OCI-LY1 (cell line): ENCODE measurements at regions not wholly inside any gene's neighbourhood (a gene's known extent, or its start where the extent isn't known, plus 50 kb on each side); places are given as distances from the start of the nearest gene placed in this dataset.

Experiments
- H2AFZ ChIP-seq: fragments of 200-600 bp; sonication (generic), shearing (Covaris generic); 2 replicates; pipeline ENCODE4 v1.6.0; 2014; ENCODE audit warnings: antibody characterized with exemption, mild to moderate bottlenecking, low read length
- H3F3A ChIP-seq: fragments of 200-600 bp; sonication (generic), shearing (Covaris generic); 2 replicates; pipeline ENCODE4 v1.6.0; 2014; ENCODE audit warnings: mild to moderate bottlenecking, antibody characterized with exemption, low read length, moderate library complexity; ENCODE audit not compliant: insufficient read depth
- H3K27ac ChIP-seq: fragments of 200-600 bp; sonication (generic); 2 replicates; pipeline ENCODE4 v1.5.1; 2014; ENCODE audit warnings: low read length, mixed run types, mild to moderate bottlenecking, low read depth; ENCODE audit not compliant: poor library complexity, severe bottlenecking
- H3K27me3 ChIP-seq: fragments of 200-600 bp; sonication (generic); 2 replicates; pipeline ENCODE4 v1.6.0; 2014; ENCODE audit warnings: antibody characterized with exemption, mild to moderate bottlenecking, low read length, moderate library complexity; ENCODE audit not compliant: insufficient read depth
- H3K36me3 ChIP-seq: fragments of 200-600 bp; sonication (generic); 2 replicates; pipeline ENCODE4 v1.6.1; 2014; ENCODE audit warnings: mild to moderate bottlenecking, antibody characterized with exemption, low read length, moderate library complexity, mixed read lengths; ENCODE audit not compliant: insufficient read depth
- H3K4me1 ChIP-seq: fragments of 200-600 bp; sonication (generic); 2 replicates; pipeline ENCODE4 v1.5.1; 2014; ENCODE audit warnings: mild to moderate bottlenecking, low read length, moderate library complexity; ENCODE audit not compliant: insufficient read depth, severe bottlenecking
- H3K4me2 ChIP-seq: fragments of 200-600 bp; sonication (generic), shearing (Covaris generic); 2 replicates; pipeline ENCODE4 v1.6.1; 2014; ENCODE audit warnings: low read length
- H3K4me3 ChIP-seq: fragments of 200-600 bp; sonication (generic); 2 replicates; pipeline ENCODE4 v1.5.1; 2014; ENCODE audit warnings: low read length, low read depth, mild to moderate bottlenecking, mixed read lengths; ENCODE audit not compliant: poor library complexity, severe bottlenecking
- H3K79me2 ChIP-seq: fragments of 200-600 bp; shearing (Covaris generic); 2 replicates; pipeline ENCODE4 v1.6.1; 2016; ENCODE audit warnings: mixed run types, low read length, mixed read lengths; ENCODE audit not compliant: insufficient read depth
- H3K9ac ChIP-seq: fragments of 200-600 bp; sonication (generic), shearing (Covaris generic); 2 replicates; pipeline ENCODE4 v1.6.1; 2014; ENCODE audit warnings: mild to moderate bottlenecking, low read length, mixed read lengths
- H3K9me2 ChIP-seq: fragments of 200-600 bp; sonication (generic), shearing (Covaris generic); 2 replicates; pipeline ENCODE4 v1.6.1; 2014; ENCODE audit warnings: low read depth, mild to moderate bottlenecking, low read length, mixed read lengths
- H3K9me3 ChIP-seq: fragments of 200-600 bp; shearing (Covaris generic); 2 replicates; pipeline ENCODE4 v1.6.1; 2014; ENCODE audit warnings: low read length, mixed read lengths
- H4K20me1 ChIP-seq: fragments of 200-600 bp; sonication (generic), shearing (Covaris generic); 2 replicates; pipeline ENCODE4 v1.6.0; 2016; ENCODE audit warnings: mild to moderate bottlenecking, low read length; ENCODE audit not compliant: insufficient read depth
- CTCF ChIP-seq: fragments of 200-600 bp; sonication (generic), shearing (Covaris generic); IDR thresholded peaks from 2 replicates; pipeline ENCODE4 v1.5.1; 2017; ENCODE audit warnings: mild to moderate bottlenecking, antibody characterized with exemption, low read length, moderate library complexity, mixed read lengths
- EZH2 ChIP-seq: fragments of 200-600 bp; sonication (generic), shearing (Covaris generic); IDR thresholded peaks from 2 replicates; pipeline ENCODE4 v1.8.0; 2017; ENCODE audit warnings: borderline replicate concordance, mixed run types, mild to moderate bottlenecking, antibody characterized with exemption, low read length, moderate library complexity, mixed read lengths

GRCh38 chr4:117661091-117662072, 372.9 kb upstream of the NDST3 start:
- no peaks in the 10 kb centered on the region for H3F3A ChIP-seq
- no peaks in the 10 kb centered on the region for H3K9me3 ChIP-seq
- TF ChIP-seq EZH2 = no peak
- TF ChIP-seq CTCF = no peak
- H2AFZ ChIP-seq = no peak overlapping the region
- H3K9me2 ChIP-seq = no peaks in the 10 kb centered on the region
- no peak overlapping the region for H3K27ac ChIP-seq
- H3K79me2 ChIP-seq = no peaks in the 10 kb centered on the region
- H3K9ac ChIP-seq = no peak overlapping the region
- no peak overlapping the region for H3K4me2 ChIP-seq
- no peaks in the 10 kb centered on the region for H4K20me1 ChIP-seq
- H3K4me3 ChIP-seq = no peak overlapping the region
- no peaks in the 10 kb centered on the region for H3K36me3 ChIP-seq
- H3K4me1 ChIP-seq = no peaks in the 10 kb centered on the region
- H3K27me3 ChIP-seq = no peaks in the 10 kb centered on the region

- no peak overlapping the region for H3K4me2 ChIP-seq
- no peaks in the 10 kb centered on the region for H3F3A ChIP-seq
- no peaks in the 10 kb centered on the region for H3K36me3 ChIP-seq
- no peak overlapping the region for H2AFZ ChIP-seq
- H3K4me1 ChIP-seq = no peaks in the 10 kb centered on the region
- H3K4me3 ChIP-seq = no peak overlapping the region
- no peaks in the 10 kb centered on the region for H3K79me2 ChIP-seq
- H3K9me2 ChIP-seq = no peaks in the 10 kb centered on the region
- no peak overlapping the region for H3K27ac ChIP-seq
- no peaks in the 10 kb centered on the region for H3K9me3 ChIP-seq
- no peaks in the 10 kb centered on the region for H3K27me3 ChIP-seq
- no peak overlapping the region for H3K9ac ChIP-seq
- H4K20me1 ChIP-seq = no peaks in the 10 kb centered on the region
- TF ChIP-seq CTCF = no peak
- TF ChIP-seq EZH2 = no peak
These were observed 369.4 kb upstream of the NDST3 start for GRCh38 chr4:117664706-117665444.

- H3K4me3 ChIP-seq = no peak overlapping the region
- H3K27ac ChIP-seq = no peak overlapping the region
- H3K4me1 ChIP-seq = no peaks in the 10 kb centered on the region
- no peaks in the 10 kb centered on the region for H4K20me1 ChIP-seq
- no peak overlapping the region for H3K4me2 ChIP-seq
- H3K9ac ChIP-seq = no peak overlapping the region
- no peaks in the 10 kb centered on the region for H3K79me2 ChIP-seq
- TF ChIP-seq EZH2 (no peak), CTCF (no peak)
- H3K9me2 ChIP-seq = no peaks in the 10 kb centered on the region
- no peak overlapping the region for H2AFZ ChIP-seq
- no peaks in the 10 kb centered on the region for H3K9me3 ChIP-seq
- no peaks in the 10 kb centered on the region for H3F3A ChIP-seq
- H3K27me3 ChIP-seq = no peaks in the 10 kb centered on the region
- no peaks in the 10 kb centered on the region for H3K36me3 ChIP-seq
These were observed 358.1 kb upstream of the NDST3 start for GRCh38 chr4:117676153-117676552.
